Stimulated activated CD8-positive, alpha-beta memory T cell treated with anti-CD3 and anti-CD28 coated beads, Interleukin-7, amount 100 ng/mL, for 4 hours (primary cell): ENCODE measurements at regions not wholly inside any gene's neighbourhood (a gene's known extent, or its start where the extent isn't known, plus 50 kb on each side); places are given as distances from the start of the nearest gene placed in this dataset.
"Not testable (repeated sequence)": the region's sequence is repeated elsewhere in the genome, so short reads cannot be mapped to it uniquely, and the experiment has no call there.

Experiments used
- DNase-seq, 2 donors: peaks; one replicate each; pipeline ENCODE4 v3.0.0-alpha.2; 2020; ENCODE audit warnings: low read depth in 2 of 2

DNA sequence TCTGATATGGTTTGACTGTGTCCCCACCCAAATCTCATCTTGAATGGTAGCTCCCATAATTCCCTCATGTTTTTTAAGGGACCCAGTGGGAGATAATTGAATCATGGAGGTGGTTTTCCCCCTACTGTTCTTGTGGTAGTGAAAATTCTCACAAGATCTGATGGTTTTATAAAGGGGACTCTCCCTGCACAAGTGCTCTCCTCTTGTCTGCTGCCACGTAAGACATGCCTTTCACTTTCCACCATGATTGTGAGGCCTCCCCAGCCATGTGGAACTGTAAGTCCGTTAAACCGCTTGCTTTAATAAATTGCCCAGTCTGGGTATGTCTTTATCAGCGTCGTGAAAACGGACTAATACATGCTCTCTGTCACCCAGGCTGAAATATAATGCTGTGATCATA is 200.9 kb upstream of the SLIT2 start:
- DNase-seq: no peak

DNA sequence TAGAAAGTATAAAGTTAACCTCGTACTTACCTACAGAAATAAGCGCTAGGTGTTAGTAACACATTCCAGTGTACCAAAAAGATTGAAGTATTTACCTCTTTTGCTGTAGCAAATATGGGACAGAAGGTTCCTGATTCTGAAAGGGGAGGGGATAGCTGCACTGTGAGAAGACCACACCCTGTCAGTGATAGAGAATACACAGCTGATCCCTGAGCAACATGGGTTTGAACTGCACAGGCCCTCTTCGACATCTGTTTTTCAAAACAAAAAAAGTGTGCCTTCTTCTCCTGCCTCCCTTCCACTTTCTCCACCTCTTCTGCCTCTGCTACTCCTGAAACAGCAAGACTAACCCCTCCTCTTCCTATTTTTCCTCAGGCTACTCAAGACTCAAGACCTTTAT is 201.8 kb upstream of the SLIT2 start:
- DNase-seq: no peak

DNA sequence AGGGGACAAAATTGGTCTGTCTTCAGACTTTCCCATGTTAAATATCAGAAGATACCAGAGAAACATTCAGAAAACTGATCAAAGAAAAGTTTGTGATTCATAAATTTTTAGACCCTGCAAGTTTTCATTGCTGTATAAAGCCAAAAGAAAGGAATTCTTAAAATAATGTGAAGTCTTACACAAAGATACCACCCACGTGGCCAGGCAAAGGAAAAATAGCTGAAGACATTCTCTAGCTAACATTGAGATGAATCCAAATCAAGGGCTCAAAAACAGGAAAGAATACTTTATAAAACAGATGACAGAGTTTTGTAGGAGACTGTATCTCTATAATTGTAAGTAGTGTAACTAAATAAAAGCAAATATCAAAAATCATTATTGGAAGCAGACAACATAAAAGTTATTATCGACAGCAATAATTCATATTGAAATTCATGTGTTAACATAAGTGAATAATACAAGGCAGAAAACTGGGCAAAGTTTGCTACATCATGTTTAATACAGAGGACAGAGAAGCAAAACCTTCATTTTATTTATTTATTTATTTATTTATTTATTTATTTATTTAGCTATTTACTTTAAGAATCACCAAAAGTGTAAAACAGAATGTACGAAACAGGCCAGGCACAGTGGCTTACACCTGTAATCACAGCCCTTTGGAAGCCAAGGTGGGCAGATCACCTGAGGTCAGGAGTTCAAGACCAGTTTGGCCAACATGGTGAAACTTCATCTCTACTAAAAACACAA is 204.6 kb upstream of the SLIT2 start:
- DNase-seq: no peak

DNA sequence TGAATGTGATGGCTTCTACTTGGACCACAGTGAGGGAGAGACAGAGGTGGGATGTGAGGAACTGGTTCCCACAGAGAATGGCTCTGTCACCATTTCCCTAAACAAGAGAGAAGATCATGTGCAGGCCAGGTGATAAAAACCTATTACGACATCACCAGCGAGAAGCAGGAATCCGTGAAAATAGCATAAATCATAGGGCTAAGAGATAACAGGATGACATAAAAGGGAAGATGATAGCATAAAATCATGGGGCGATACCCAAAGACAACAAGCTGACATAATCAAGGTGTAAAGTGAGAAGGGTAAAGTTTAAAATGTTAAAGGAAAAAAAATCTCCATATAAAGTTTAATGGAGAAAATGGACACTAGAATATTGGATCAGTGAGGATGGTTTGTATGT is 205.5 kb upstream of the SLIT2 start:
- no peak for DNase-seq

DNA sequence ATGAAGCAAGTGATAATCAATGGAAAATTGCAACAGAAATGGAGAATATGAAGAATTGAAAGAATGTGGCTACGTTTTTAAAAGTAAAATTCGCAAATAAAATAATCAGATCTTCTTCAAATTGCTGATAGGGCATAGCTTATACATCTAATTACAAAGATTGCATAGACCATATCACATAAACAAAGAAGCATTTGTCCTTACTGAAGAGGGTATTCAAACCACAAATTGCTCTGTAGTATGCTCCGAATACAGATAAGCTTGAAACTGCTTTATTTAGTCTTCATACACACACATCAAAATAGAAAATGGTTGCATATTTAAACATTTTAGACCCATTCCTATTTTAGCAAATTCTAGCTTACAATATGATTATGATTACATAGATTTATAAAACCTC is 206.7 kb upstream of the SLIT2 start:
- no peak for DNase-seq

DNA sequence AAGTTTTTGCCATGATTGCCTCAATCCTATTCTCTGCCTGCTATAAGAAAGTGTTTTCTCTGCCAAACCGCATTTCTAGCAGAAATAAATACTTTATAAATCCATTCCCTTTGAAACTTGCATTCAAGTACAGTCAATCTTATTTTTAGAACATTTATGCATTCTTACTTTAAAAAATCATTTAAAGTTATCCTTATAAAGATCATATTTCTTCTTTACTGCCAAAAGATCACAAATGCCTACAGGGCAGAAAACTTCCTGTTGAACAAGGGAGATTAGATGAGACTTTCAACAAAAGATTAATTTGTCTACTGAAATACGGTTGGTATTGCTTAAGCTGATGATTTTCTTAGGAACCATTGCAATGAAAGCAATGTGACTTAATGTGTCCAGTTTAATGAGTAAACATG is 207.2 kb upstream of the SLIT2 start:
- DNase-seq: no peak

DNA sequence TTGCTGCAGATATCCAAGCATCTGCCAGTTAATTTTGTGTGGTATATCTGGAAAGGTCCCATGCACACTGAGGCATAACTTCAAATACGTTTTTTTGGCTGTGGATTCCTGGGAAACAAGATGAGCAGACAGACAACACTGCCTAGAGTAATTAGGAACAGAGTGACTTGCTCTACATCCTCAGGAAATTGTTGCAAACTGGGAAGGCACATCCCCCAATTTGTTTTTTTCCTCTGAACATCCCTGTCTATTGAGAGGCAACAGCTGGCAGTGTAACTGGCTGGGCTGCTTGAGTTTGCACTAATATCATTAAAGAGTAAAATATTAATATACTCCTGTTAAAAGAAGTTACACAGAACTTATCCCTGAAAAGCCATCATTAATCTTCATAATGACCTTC is 207.7 kb upstream of the SLIT2 start:
- DNase-seq: no peak

DNA sequence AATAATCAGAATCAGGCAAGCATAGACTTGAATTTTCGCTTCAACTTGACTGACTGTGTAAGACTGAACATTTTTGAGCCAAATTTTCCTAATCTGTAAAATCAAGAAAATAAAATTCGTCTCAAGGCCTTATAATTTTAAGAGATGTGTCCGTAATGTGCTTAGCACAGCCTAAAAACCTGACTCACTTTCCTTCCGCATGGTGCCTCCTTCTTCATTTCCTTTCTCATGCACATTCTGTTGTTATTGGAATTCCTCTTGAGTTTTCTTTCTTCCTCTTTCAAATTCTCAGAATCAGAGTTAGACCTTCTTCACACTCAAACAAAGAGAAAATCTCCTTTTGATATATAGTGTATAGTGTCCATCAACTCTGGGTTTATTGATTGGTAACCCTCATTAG is 208.9 kb upstream of the SLIT2 start:
- no peak for DNase-seq

DNA sequence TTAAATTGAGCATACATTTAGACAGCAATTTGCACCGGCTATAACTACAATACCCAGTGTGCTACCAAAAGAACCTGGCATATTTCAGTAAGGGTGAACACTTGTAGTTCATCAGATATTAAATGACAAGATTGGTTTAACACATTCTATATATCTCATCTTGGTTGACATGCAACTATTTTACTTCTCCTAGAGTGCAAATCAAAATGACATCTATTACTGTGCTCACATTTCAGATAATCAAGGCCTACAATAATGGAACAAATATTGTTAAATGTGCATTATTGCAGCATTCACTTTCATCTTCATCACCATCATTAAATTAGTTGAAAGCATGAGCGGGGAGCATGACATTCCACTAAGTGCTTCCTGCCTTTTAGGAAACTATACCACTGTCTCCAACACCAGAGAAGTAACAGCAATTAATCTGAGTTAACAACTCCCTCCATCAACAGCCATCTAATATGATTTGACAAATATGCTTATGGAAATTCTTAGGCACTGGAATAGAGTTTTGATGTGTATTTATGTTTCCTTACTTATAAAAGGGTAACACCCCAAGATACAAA is 209.8 kb upstream of the SLIT2 start:
- DNase-seq: no peak

DNA sequence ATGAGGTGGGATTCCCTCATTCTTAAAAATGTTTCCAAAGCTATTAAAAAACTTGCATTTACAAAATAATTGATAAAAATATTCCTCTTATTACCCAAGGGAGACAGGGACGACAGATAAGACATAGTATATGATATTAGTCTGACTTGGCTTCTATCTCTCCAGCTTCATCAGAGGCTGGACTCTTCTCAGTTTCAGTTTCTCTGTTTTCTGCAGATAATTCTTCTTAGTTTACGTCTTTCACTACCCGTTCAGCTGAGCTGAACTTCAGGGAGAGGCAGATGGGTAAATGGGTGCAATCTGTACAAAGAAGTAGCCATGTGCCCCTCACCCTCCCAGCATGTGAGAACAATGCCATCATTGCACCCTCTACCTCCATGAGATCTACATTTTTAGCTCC is 214.0 kb upstream of the SLIT2 start:
- DNase-seq: no peak

DNA sequence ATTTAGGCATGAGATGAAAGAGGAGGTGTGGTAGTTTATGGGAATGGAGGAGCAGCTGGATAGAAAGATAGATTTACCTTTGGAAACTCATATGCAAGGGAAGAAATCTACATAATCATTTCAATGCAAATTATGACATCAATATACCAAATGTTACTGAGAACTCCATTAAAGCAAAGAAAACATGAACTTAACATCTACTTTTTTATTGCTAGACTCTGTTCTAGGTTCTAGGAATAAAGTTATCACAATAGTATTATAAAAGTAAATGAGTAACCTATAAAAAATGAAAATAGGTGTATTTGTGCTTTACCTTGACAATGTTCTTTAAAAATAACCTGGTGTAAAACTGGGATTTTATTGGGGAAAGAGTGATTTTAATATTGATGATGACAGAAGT is 221.6 kb upstream of the SLIT2 start:
- DNase-seq: no peak

DNA sequence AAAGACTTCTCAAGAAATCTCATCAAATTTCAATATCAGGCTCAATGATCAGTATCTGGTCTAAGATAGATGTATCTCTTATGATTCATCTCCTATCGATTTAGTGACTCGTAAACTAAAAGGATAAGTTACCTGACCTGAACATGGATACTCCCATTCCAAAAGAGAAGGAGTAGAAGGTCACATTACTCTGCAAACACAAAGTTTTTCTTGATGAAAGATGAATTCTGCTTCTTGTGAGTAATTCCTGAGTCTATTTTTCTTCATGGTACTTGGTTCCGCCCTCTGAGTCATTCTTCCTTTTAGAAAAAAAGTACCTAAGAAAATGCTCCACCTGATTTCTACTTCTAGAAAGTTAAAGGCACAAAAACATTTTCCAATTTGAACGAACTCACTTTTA is 223.1 kb upstream of the SLIT2 start:
- no peak for DNase-seq

DNA sequence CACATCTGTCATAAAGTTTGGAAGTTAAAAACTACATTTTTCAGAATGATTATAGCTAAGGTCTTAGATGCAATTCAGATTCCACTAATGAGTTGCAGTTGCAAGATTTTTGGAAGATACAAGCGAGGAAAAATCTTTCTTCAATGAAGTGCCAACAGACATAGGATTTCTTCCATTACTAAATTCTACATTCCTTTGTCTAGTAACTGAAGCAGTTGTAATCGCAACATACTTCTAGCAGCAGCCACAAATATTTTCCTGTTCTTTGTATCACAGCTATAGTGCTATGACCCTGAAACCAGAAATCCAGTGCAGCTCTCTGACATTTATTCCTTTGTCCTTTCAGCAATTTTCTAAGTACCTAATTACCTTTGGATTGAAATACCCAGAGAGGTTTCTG is 225.2 kb upstream of the SLIT2 start:
- DNase-seq: no peak

DNA sequence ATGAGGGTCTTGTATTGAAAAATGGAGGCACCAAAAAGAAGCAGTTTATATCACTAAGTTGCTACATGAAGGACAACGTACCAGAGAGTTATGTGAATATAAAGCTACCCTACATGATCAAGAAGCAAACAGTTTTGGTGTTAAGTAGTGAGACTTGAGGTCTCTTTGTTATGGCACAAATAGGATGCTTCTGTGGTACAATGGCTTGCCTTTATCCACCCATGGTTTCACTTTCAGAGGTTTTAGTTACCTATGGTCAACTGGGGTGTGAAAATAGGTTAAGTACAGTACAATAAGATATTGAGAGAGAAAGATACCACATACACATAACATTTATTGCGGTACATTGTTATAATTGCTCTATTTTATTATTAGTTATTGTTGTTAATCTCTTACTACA is 229.2 kb upstream of the SLIT2 start:
- no peak for DNase-seq

DNA sequence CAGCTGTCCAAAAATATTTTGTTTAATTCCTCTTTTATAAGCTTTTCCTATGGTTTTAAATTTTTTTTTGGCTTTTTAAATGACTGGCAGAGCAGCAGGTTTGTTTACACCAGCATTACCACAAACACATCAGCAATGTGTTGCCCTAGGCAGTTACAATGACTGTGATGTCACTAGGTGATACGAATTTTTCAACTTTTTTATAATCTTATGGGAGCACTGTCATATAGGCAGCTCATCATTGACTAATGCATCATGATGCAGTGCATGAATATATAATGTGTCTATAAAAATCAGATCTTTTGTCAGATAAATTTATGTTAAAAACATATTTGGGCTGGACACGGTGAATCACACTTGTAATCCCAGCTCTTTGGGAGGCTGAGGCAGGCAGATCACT is 231.6 kb upstream of the SLIT2 start:
- no peak for DNase-seq

DNA sequence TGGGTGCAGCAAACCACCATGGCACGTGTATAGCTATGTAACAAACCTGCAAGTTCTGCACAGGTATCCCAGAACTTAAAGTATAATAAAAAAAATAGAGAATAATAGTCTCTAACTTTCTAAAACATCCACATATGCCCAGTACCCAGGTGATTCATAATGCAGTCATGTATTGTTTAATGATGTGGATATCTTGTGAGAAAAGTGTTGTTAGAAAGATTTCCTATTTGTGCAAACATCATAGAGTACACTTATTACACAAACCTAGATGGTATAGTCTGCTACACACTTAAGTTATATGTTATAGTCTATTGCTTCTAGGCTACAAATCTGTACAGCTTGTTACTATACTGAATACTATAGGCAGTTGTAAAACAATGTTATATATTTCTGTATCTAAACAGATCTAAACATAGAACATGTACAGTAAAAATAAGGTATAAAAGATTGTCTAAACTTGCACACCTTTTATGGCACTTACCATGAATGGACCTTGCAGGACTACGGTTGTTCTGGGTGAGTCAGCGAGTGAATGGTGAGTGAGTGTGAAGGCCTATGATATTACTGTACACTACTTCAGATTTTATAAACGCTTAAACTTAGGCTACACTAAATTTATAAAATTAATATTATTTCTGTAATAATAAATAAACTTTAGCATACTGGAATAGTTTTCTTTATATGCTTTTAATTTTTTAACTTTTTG is 232.2 kb upstream of the SLIT2 start:
- DNase-seq: no peak

DNA sequence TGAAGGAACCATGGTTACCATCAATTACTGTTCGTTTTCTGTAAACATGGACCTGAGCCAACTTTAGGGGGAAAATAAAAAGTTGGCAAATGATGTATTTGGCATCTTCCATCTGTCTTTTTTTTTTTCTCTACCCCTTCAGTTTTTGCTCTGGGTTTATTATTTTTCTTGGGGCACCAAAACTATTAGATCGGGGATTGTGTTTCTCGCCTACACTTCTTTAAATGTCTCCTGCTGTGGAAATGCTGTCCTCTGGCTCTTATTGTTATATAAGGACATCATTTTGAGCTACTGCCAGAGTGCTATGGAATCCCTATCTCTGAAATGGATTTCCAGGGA is 234.0 kb upstream of the SLIT2 start:
- no peak for DNase-seq

DNA sequence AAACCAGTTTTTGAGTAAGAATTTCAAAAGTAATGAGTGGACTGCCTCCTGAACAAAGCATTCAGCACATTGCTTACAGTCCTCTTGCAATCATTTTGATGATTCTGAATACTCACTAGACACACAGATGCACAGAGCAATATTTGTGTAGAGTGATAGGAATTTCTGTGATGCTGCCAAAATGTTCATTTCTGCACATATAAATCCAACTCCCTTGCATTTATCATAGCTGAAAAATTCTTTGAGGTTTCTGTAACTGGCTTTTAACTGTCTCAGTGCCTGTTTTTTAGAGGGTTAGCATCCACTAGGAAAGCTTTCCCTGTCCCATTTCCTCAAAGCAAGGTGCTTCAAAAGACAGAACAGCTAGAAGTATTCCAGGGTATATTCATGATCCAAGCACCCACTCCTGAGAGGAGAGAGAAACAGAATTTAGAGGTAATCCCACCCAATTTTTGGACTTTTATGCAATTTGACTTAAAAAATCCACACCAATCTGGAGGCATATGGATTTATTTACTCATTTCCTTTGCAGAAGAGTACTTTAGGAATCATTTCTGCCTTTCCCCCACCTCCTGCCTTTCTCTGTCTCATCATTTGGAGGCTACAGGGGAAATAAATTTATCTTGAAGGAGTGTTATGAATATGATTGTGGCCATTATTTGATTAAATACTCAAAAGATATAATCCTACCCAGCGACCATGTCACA is 234.5 kb upstream of the SLIT2 start:
- no peak for DNase-seq

DNA sequence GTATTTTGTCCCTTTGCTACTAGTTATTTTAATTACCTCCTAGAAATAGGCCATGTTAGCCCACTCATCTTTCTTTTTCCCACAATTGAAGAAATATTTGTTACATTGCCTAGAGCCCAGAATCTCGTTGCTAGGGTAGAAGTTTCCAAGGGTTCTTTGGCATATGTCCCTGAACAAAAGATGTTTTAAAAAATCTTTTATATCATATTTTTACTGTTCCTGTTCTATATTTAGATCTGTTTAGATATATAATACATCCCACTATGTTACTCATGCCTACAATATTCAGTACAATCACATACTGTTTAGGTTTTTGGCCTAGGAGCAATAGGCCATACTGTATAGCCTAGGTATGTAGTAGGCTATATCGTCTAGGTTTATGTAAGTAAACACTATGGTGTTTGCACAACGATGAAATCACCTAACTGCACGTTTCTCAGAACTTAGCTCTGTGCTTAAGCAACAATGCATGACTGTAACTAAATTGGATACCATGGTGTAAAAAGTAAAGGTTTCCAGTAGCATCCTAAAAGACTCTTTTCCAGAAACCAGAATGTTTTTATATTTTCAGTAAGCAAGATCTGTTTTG is 236.0 kb upstream of the SLIT2 start:
- no peak for DNase-seq

DNA sequence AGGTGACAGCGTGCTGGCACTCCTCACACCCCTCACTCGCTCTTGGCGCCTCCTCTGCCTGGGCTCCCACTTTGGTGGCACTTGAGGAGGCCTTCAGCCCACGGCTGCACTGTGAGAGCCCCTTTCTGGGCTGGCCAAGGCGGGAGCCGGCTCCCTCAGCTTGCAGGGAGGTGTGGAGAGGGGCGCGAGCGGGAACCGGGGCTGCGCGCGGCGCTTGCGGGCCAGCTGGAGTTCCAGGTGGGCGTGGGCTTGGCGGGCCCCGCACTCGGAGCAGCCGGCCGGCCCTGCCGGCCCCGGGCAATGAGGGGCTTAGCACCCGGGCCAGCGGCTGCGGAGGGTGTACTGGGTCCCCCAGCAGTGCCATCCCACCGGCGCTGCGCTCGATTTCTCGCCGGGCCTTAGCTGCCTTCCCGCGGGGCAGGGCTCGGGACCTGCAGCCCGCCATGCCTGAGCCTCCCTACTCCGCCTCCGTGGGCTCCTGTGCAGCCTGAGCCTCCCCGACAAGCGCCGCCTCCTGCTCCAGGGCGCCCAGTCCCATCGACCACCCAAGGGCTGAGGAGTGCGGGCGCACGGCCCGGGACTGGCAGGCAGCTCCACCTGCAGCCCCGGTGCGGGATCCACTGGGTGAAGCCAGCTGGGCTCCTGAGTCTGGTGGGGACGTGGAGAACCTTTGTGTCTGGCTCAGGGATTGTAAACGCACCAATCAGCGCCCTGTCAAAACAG is 247.7 kb upstream of the SLIT2 start:
- DNase-seq: not testable (repeated sequence)

DNA sequence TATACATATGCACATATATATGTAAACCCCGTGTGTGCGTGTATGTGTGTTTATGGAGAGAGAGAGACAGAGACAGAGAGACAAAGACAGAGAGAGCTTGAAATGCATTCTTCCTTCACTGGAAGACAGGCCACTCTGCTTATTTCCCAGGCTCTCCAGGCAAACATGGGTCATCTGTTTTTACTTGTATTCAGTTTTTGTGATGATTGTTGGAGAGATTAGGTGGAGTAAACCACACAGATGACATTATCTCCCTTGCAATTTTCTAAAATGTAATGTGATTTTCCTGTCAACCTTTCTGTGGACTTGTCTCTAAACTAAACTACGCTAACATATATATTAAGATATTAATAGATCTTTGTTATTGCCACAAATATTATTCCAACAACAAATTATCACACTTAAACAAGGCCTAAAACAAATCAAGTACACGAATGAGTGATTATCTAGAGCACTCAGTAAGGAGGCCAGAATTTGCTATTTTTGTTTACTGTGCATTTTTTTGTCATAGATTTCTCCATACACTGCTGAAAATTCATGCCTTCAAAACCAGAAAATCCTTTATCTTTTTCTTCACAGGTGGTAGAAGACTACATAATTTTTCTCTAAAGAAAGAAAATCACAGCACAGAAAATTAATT is 251.8 kb upstream of the SLIT2 start:
- no peak for DNase-seq
